ENCODE measurements at regions not wholly inside any gene's neighbourhood (a gene's known extent, or its start where the extent isn't known, plus 50 kb on each side); places are given as distances from the start of the nearest gene placed in this dataset.

DNA sequence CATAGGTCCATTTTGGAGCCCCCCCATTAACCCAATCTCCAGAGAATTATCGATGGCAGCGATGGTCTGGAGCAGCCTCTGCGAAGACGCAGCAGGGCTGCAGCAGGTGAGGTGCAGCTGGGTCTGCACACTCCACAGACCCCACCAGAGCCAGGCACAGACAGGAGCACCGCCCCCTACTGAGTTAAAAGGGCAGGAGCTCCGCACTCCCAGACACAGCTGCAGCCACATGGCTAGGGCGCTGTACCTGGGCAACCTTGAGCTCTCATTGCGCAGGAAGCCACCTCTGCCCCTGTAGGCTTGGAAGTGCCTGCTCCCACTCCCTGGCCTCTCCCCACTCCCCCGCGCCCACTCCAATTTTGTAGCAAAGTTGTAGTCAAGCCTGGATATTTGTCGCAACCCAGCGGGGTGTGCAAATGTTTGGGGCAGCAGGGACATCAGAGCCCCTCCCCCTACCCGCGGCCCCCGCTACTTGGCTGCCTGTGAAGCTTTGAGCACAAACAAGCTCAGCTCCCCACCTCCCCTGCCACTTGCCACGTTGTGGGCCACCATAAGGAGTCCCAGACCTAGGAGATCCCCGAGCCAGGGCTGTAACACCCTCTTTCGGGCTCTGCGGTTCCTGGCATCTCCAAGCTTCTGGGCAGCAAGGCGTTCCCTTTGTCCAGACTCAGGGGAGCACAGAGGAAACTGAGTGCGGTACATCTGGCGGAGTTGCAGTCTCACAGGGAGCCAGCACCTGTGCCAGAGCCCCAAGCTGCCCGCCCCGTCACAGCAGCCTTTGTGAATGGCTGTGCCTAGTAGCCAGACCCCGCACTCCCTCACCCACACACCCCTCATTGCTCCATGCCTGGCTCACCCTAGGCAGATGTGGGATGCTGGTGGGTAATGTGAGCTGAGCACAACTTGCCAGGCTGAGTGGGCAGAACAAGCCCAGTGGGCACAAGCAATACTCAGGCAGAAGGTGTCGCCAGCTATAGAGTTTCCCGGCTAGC lies 949.7 kb upstream of the SLITRK1 start:
- Histone ChIP-seq H3K4me2 (no peak overlapping the region), H4K20me1 (no peaks in the 10 kb centered on the region), H3K27me3 (no peaks in the 10 kb centered on the region), H3K27ac (no peak overlapping the region), H3K4me1 (no peaks in the 10 kb centered on the region), H3K36me3 (no peaks in the 10 kb centered on the region), H3K9ac (no peak overlapping the region), H3K9me3 (replicated peaks in 1 of 11) (peaks cover 0 to 10% (median 6%) of the 10 kb centered on the region in 11 experiments; a peak in 4 of 22 replicates), H3K4me3 (no peak overlapping the region)
- no peak for TF ChIP-seq Cebpa-rat (IDR thresholded peaks at IDR 0.05)

DNA sequence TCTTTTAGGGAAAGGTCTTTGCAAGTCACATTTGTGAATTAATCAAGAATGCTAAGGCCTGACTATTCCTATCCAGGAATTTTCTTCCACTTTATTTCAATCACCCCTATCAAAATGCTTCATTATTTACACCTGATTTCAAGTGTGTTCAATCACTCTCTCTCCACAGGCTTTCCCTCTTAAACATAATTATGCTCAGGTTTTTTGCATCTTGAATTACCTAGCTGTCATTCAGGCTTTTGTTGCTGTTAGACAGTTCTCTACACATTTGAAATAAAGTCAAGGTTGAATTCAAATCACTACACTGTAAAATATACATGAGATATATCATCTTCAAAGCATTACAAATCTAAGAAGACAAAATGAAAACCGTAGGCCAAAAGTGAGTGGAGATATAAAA lies 941.3 kb upstream of the SLITRK1 start:
- no peaks in the 10 kb centered on the region for H3K27me3 ChIP-seq
- H3K36me3 ChIP-seq, result no peaks in the 10 kb centered on the region
- no peak overlapping the region for H3K4me3 ChIP-seq
- no peaks in the 10 kb centered on the region; a peak in 1 of 22 replicates for H3K9me3 ChIP-seq (replicated peaks in 1 of 11)
- H3K9ac ChIP-seq, result no peak overlapping the region
- no peaks in the 10 kb centered on the region; a peak in 1 of 22 replicates for H4K20me1 ChIP-seq
- no peak overlapping the region for H3K27ac ChIP-seq
- H3K4me1 ChIP-seq, result no peaks in the 10 kb centered on the region
- no peak overlapping the region for H3K4me2 ChIP-seq
- TF ChIP-seq Cebpa-rat (IDR thresholded peaks at IDR 0.05), result no peak

DNA sequence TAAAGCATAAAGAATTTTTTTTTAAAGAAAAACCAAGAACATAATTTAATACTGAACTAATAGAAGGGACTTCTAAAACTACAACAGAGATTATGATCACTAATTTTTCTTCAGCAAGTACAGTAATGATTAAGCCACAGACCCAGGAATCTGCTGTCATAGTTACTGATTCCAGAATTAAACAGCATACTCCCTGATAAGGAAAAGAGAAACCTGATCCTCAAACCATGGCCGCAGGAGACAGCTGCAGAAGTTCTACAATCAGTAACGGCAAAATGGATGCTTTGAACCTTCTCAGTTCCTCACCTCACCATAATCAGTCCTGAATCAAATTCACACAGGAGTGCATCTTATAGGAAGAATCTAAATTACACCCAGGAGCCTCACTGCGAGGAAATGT lies 939.0 kb upstream of the SLITRK1 start:
- no peaks in the 10 kb centered on the region for H3K27me3 ChIP-seq
- H3K4me3 ChIP-seq, result no peak overlapping the region
- no peaks in the 10 kb centered on the region; a peak in 1 of 22 replicates for H3K9me3 ChIP-seq (replicated peaks in 1 of 11)
- H3K4me2 ChIP-seq, result no peak overlapping the region
- no peak overlapping the region for H3K27ac ChIP-seq
- H3K9ac ChIP-seq, result no peak overlapping the region
- no peaks in the 10 kb centered on the region for H3K4me1 ChIP-seq
- no peaks in the 10 kb centered on the region; a peak in 1 of 22 replicates for H4K20me1 ChIP-seq
- H3K36me3 ChIP-seq, result no peaks in the 10 kb centered on the region
- TF ChIP-seq Cebpa-rat (IDR thresholded peaks at IDR 0.05), result no peak

- Histone ChIP-seq H3K4me3 (no peak overlapping the region), H3K9ac (no peak overlapping the region), H3K27ac (no peak overlapping the region), H3K4me2 (no peak overlapping the region), H3K9me3 (replicated peaks in 1 of 11) (no peaks in the 10 kb centered on the region; a peak in 1 of 22 replicates), H3K36me3 (no peaks in the 10 kb centered on the region), H3K27me3 (no peaks in the 10 kb centered on the region), H4K20me1 (no peaks in the 10 kb centered on the region; a peak in 1 of 22 replicates), H3K4me1 (no peaks in the 10 kb centered on the region)
- no peak for TF ChIP-seq Cebpa-rat (IDR thresholded peaks at IDR 0.05)
These were observed 934.4 kb upstream of the SLITRK1 start for GRCh38 chr13:84816567-84817105.

DNA sequence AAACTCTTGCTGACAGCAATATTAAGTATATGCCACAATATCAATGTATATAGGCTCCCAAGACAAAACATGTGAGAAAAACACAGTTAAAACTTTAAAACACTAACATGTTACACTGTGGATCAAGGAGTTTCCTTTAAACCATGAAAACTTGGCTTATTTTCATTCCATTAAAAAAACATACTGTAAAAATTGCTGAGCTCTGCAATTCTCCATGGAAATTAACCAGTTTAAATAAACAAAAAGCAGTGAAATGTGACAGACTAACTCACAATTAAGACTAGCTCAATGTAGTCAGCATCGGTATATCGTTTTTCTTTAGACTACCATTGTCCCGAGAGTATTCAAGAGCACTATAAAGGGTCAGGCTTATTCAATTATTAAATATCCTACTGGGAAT lies 930.5 kb upstream of the SLITRK1 start:
- Histone ChIP-seq H3K27me3 (no peaks in the 10 kb centered on the region), H3K9me3 (replicated peaks in 1 of 11) (no peaks in the 10 kb centered on the region), H3K27ac (no peak overlapping the region)

DNA sequence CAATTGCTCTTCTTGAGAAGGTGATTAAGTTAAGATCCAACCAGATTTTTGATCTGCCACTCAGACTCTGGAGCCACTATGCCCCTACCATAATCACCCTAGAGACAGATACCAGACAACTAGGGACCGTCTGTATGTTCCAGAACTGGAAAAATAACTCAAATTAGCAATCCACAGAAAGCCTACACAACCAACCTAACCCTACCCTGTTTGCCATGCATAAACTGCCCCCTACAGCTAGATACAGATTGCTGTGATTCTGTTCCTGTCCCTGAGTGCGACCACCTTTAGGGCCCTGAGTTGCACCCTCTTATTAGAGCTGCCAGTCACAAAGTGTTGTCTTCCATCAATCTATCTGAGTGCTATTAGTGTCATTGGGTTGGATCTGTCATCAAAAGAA lies 929.8 kb upstream of the SLITRK1 start:
- Histone ChIP-seq H3K4me1 (no peaks in the 10 kb centered on the region), H3K27me3 (no peaks in the 10 kb centered on the region), H3K9me3 (replicated peaks in 1 of 11) (no peaks in the 10 kb centered on the region), H3K36me3 (no peaks in the 10 kb centered on the region), H3K9ac (no peak overlapping the region), H3K4me3 (no peak overlapping the region), H3K27ac (no peak overlapping the region), H4K20me1 (no peaks in the 10 kb centered on the region), H3K4me2 (no peak overlapping the region)
- TF ChIP-seq Cebpa-rat (IDR thresholded peaks at IDR 0.05), result no peak

More for the DNA sequence above, 930.5 kb upstream of the SLITRK1 start:
- Histone ChIP-seq H3K9ac (no peak overlapping the region), H3K4me2 (no peak overlapping the region), H3K4me1 (no peaks in the 10 kb centered on the region), H3K36me3 (no peaks in the 10 kb centered on the region), H3K4me3 (no peak overlapping the region), H4K20me1 (no peaks in the 10 kb centered on the region)
- TF ChIP-seq Cebpa-rat (IDR thresholded peaks at IDR 0.05), result no peak

DNA sequence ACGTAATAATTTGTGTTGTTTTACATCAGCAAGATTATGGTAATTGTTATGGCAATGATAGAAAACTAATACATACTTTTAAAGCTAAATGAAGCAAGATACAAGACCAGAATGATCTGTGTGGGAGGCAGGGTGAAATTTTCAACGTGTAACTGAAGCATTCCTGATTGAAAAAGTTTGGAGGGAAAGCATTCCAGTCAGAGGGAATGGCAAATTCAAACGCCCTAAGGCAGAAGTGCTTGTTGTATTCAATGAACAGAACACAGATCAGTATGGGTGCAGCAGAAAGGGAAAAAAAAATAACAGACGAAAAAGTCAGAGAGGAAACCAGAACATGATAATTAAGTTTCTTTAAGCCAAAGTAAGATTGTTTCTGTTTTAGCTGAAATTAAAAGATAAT lies 928.5 kb upstream of the SLITRK1 start:
- Histone ChIP-seq H3K27ac (no peak overlapping the region), H3K36me3 (no peaks in the 10 kb centered on the region), H3K4me2 (no peak overlapping the region), H3K27me3 (no peaks in the 10 kb centered on the region), H3K4me3 (no peak overlapping the region), H3K9ac (no peak overlapping the region), H3K4me1 (no peaks in the 10 kb centered on the region), H4K20me1 (no peaks in the 10 kb centered on the region), H3K9me3 (replicated peaks in 1 of 11) (no peaks in the 10 kb centered on the region)
- TF ChIP-seq Cebpa-rat (IDR thresholded peaks at IDR 0.05), result no peak

- no peaks in the 10 kb centered on the region for H3K9me3 ChIP-seq (replicated peaks in 1 of 11)
- H3K27me3 ChIP-seq, result no peaks in the 10 kb centered on the region
- no peaks in the 10 kb centered on the region for H3K36me3 ChIP-seq
- H3K4me3 ChIP-seq, result no peak overlapping the region
- H3K4me2 ChIP-seq, result no peak overlapping the region
- H3K27ac ChIP-seq, result no peak overlapping the region
- TF ChIP-seq Cebpa-rat (IDR thresholded peaks at IDR 0.05), result no peak
- H3K9ac ChIP-seq, result no peak overlapping the region
- H3K4me1 ChIP-seq, result no peaks in the 10 kb centered on the region
- H4K20me1 ChIP-seq, result no peaks in the 10 kb centered on the region
These were observed 919.8 kb upstream of the SLITRK1 start for GRCh38 chr13:84802073-84802472.

- H3K9me3 ChIP-seq (replicated peaks in 1 of 11), result peaks cover 0 to 9% (median 4%) of the 10 kb centered on the region in 11 experiments; a peak in 3 of 22 replicates
- no peak overlapping the region for H3K27ac ChIP-seq
- H3K4me2 ChIP-seq, result no peak overlapping the region
- no peak overlapping the region for H3K4me3 ChIP-seq
- no peaks in the 10 kb centered on the region for H3K4me1 ChIP-seq
- H3K36me3 ChIP-seq, result no peaks in the 10 kb centered on the region
- no peaks in the 10 kb centered on the region for H4K20me1 ChIP-seq
- no peak for TF ChIP-seq Cebpa-rat (IDR thresholded peaks at IDR 0.05)
- H3K27me3 ChIP-seq, result no peaks in the 10 kb centered on the region
- no peak overlapping the region for H3K9ac ChIP-seq
These were observed 902.3 kb upstream of the SLITRK1 start for GRCh38 chr13:84784443-84785153.

All from BLaER1 treated with 17β-estradiol and CSF1 and Interleukin-3, amounts not matched to agents 10 nM and 100 nM (cell line).